ENCODE measurements at regions not wholly inside any gene's neighbourhood (a gene's known extent, or its start where the extent isn't known, plus 50 kb on each side); places are given as distances from the start of the nearest gene placed in this dataset.

DNA sequence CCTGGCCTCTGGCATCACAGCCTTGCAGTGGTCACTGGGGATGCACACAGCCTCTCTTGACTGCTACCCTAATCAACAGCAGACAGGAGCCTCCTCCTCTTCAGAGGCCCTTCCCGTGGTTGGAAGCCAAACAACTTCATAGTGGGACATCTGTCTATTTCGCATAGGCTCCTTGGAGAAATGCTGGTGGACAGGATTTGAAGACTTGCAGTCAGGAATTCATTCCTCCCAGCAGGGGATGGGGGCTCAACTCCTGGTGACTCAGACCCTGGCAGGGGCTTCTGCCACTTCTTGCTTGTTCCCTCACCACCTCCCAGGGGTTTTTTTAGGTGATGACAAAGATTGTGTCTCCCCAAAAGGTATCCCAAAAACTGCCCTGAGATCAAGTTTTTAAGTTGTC lies 191.7 kb upstream of the CAMK1G start:
- TF ChIP-seq, protein P1, sequence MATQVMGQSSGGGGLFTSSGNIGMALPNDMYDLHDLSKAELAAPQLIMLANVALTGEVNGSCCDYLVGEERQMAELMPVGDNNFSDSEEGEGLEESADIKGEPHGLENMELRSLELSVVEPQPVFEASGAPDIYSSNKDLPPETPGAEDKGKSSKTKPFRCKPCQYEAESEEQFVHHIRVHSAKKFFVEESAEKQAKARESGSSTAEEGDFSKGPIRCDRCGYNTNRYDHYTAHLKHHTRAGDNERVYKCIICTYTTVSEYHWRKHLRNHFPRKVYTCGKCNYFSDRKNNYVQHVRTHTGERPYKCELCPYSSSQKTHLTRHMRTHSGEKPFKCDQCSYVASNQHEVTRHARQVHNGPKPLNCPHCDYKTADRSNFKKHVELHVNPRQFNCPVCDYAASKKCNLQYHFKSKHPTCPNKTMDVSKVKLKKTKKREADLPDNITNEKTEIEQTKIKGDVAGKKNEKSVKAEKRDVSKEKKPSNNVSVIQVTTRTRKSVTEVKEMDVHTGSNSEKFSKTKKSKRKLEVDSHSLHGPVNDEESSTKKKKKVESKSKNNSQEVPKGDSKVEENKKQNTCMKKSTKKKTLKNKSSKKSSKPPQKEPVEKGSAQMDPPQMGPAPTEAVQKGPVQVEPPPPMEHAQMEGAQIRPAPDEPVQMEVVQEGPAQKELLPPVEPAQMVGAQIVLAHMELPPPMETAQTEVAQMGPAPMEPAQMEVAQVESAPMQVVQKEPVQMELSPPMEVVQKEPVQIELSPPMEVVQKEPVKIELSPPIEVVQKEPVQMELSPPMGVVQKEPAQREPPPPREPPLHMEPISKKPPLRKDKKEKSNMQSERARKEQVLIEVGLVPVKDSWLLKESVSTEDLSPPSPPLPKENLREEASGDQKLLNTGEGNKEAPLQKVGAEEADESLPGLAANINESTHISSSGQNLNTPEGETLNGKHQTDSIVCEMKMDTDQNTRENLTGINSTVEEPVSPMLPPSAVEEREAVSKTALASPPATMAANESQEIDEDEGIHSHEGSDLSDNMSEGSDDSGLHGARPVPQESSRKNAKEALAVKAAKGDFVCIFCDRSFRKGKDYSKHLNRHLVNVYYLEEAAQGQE (IDR thresholded peaks at IDR 0.05; ENCODE audit: low read depth): no peak
- TF ChIP-seq RAD21 (IDR thresholded peaks at IDR 0.05; ENCODE audit: low read depth) (no peak), CEBPB (IDR thresholded peaks at IDR 0.05) (no peak), EP300 (IDR thresholded peaks at IDR 0.05; ENCODE audit: borderline replicate concordance) (no peak), YY1 (IDR thresholded peaks at IDR 0.05; ENCODE audit: low read depth) (no peak), FOXM1 (IDR thresholded peaks at IDR 0.05; ENCODE audit: borderline replicate concordance, low read depth) (no peak), TAF1 (IDR thresholded peaks at IDR 0.05; ENCODE audit: low read depth) (no peak), CREB1 (IDR thresholded peaks at IDR 0.05; ENCODE audit: low read depth) (no peak), TCF12 (IDR thresholded peaks at IDR 0.05; ENCODE audit: low read depth) (no peak), NFIC (IDR thresholded peaks at IDR 0.05) (no peak), TEAD4 (IDR thresholded peaks at IDR 0.05) (no peak)
- TF ChIP-seq, protein P2, sequence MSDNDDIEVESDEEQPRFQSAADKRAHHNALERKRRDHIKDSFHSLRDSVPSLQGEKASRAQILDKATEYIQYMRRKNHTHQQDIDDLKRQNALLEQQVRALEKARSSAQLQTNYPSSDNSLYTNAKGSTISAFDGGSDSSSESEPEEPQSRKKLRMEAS (IDR thresholded peaks at IDR 0.05): no peak

All from Ishikawa (cell line).